GM18909 (cell line): ENCODE measurements at regions not wholly inside any gene's neighbourhood (a gene's known extent, or its start where the extent isn't known, plus 50 kb on each side); places are given as distances from the start of the nearest gene placed in this dataset.
A peak's percentile ranks its signal among the peaks of the same experiment; 100 is the strongest.

Experiments used
- ATAC-seq: cut with Tn5 transposase; IDR thresholded peaks from one replicate; pipeline ENCODE4 v1.9.1; 2021; ENCODE audit warnings: mild to moderate bottlenecking; ENCODE audit not compliant: unreplicated experiment, poor library complexity

GRCh38 chr1:82830690-82831380 lies 1030.1 kb downstream of the ADGRL2 start:
- no peak for ATAC-seq

- ATAC-seq = no peak
Measured at GRCh38 chr1:82829527-82829926, 1028.8 kb downstream of the ADGRL2 start.

GRCh38 chr1:82823876-82824275 lies 1023.1 kb downstream of the ADGRL2 start:
- ATAC-seq = no peak

- no peak for ATAC-seq
Measured at GRCh38 chr1:82820816-82821215, 1020.1 kb downstream of the ADGRL2 start.

- ATAC-seq = peak; percentile 66
Measured at GRCh38 chr1:82819234-82819633, 1018.5 kb downstream of the ADGRL2 start.

- no peak for ATAC-seq
Measured at GRCh38 chr1:82818586-82818985, 1017.9 kb downstream of the ADGRL2 start.

GRCh38 chr1:82813386-82813785 lies 1012.7 kb downstream of the ADGRL2 start:
- no peak for ATAC-seq

- no peak for ATAC-seq
Measured at GRCh38 chr1:82810601-82811000, 1009.9 kb downstream of the ADGRL2 start.

- ATAC-seq = no peak
Measured at GRCh38 chr1:82807563-82807962, 1006.8 kb downstream of the ADGRL2 start.

- ATAC-seq = no peak
Measured at GRCh38 chr1:82806133-82806532, 1005.4 kb downstream of the ADGRL2 start.

- no peak for ATAC-seq
Measured at GRCh38 chr1:82801176-82801575, 1000.4 kb downstream of the ADGRL2 start.

GRCh38 chr1:82800721-82801120 lies 1000.0 kb downstream of the ADGRL2 start:
- ATAC-seq = no peak

GRCh38 chr1:82799261-82799660 lies 998.5 kb downstream of the ADGRL2 start:
- no peak for ATAC-seq

- ATAC-seq = no peak
Measured at GRCh38 chr1:82795508-82796149, 994.9 kb downstream of the ADGRL2 start.

- no peak for ATAC-seq
Measured at GRCh38 chr1:82792151-82792550, 991.4 kb downstream of the ADGRL2 start.

- ATAC-seq = no peak
Measured at GRCh38 chr1:82790556-82790955, 989.8 kb downstream of the ADGRL2 start.

GRCh38 chr1:82788660-82789059 lies 987.9 kb downstream of the ADGRL2 start:
- ATAC-seq = no peak

- no peak for ATAC-seq
Measured at GRCh38 chr1:82788038-82788437, 987.3 kb downstream of the ADGRL2 start.

- ATAC-seq = no peak
Measured at GRCh38 chr1:82786883-82787282, 986.1 kb downstream of the ADGRL2 start.

- no peak for ATAC-seq
Measured at GRCh38 chr1:82785268-82785790, 984.6 kb downstream of the ADGRL2 start.

GRCh38 chr1:82783044-82783443 lies 982.3 kb downstream of the ADGRL2 start:
- ATAC-seq = no peak

GRCh38 chr1:82782599-82782998 lies 981.9 kb downstream of the ADGRL2 start:
- ATAC-seq = no peak
